ENCODE measurements at regions not wholly inside any gene's neighbourhood (a gene's known extent, or its start where the extent isn't known, plus 50 kb on each side); places are given as distances from the start of the nearest gene placed in this dataset.

DNA sequence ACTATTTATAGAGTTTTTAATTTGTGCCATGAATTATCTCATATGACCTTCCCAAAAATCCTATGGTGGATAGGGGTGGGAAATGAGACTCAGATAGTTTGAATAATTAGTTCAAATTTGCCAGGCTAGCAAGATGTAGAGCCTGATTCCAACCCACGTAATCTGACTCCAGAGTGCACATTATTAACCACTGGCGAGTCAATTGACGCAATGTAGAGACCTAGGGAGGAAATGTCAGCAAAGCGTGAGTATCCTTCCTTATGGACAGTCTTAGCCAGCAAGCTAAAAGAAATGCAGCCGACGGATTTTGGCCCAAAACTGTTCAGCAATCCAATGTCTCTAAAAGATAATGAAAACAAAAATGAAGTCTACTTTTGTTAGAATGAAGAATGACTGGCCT, 193.3 kb upstream of the KRR1 start:
- TF ChIP-seq, protein P1, sequence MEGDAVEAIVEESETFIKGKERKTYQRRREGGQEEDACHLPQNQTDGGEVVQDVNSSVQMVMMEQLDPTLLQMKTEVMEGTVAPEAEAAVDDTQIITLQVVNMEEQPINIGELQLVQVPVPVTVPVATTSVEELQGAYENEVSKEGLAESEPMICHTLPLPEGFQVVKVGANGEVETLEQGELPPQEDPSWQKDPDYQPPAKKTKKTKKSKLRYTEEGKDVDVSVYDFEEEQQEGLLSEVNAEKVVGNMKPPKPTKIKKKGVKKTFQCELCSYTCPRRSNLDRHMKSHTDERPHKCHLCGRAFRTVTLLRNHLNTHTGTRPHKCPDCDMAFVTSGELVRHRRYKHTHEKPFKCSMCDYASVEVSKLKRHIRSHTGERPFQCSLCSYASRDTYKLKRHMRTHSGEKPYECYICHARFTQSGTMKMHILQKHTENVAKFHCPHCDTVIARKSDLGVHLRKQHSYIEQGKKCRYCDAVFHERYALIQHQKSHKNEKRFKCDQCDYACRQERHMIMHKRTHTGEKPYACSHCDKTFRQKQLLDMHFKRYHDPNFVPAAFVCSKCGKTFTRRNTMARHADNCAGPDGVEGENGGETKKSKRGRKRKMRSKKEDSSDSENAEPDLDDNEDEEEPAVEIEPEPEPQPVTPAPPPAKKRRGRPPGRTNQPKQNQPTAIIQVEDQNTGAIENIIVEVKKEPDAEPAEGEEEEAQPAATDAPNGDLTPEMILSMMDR (IDR thresholded peaks at IDR 0.05) = no peak
- no peak for TF ChIP-seq POLR2AphosphoS5 (IDR thresholded peaks at IDR 0.05; ENCODE audit: insufficient read depth in 1 of 2, low read depth in 1 of 2)

Data from vagina (tissue), 2 donors.